SK-N-SH treated with all-trans-retinoic acid at 6 μM for 48 hours (cell line): ENCODE measurements at regions not wholly inside any gene's neighbourhood (a gene's known extent, or its start where the extent isn't known, plus 50 kb on each side); places are given as distances from the start of the nearest gene placed in this dataset.

ENCODE experiments used
- BACH2 ChIP-seq: fragments of 250-450 bp; sonication (Bioruptor Pico); IDR thresholded peaks from 2 replicates; pipeline ENCODE4 v1.9.0; 2021; ENCODE audit warnings: mild to moderate bottlenecking, borderline replicate concordance
- PATZ1 ChIP-seq: fragments of 250-450 bp; sonication (Bioruptor Pico); IDR thresholded peaks from 2 replicates; pipeline ENCODE4 v1.8.0; 2020; ENCODE audit warnings: mild to moderate bottlenecking, moderate library complexity, borderline replicate concordance
- TCF4 ChIP-seq: fragments of 250-450 bp; sonication (Bioruptor Pico); IDR thresholded peaks from 2 replicates; pipeline ENCODE4 v1.8.0; 2021; ENCODE audit warnings: mild to moderate bottlenecking, moderate library complexity, borderline replicate concordance
- TF ChIP-seq, protein P1 (sequence below): fragments of 250-450 bp; sonication (Bioruptor Pico); IDR thresholded peaks from 2 replicates; pipeline ENCODE4 v1.5.0; 2020; ENCODE audit warnings: mild to moderate bottlenecking, moderate library complexity

- TF ChIP-seq TCF4: no peak
- no peak for TF ChIP-seq BACH2 (CRISPR knock-in tag)
- TF ChIP-seq, protein P1, sequence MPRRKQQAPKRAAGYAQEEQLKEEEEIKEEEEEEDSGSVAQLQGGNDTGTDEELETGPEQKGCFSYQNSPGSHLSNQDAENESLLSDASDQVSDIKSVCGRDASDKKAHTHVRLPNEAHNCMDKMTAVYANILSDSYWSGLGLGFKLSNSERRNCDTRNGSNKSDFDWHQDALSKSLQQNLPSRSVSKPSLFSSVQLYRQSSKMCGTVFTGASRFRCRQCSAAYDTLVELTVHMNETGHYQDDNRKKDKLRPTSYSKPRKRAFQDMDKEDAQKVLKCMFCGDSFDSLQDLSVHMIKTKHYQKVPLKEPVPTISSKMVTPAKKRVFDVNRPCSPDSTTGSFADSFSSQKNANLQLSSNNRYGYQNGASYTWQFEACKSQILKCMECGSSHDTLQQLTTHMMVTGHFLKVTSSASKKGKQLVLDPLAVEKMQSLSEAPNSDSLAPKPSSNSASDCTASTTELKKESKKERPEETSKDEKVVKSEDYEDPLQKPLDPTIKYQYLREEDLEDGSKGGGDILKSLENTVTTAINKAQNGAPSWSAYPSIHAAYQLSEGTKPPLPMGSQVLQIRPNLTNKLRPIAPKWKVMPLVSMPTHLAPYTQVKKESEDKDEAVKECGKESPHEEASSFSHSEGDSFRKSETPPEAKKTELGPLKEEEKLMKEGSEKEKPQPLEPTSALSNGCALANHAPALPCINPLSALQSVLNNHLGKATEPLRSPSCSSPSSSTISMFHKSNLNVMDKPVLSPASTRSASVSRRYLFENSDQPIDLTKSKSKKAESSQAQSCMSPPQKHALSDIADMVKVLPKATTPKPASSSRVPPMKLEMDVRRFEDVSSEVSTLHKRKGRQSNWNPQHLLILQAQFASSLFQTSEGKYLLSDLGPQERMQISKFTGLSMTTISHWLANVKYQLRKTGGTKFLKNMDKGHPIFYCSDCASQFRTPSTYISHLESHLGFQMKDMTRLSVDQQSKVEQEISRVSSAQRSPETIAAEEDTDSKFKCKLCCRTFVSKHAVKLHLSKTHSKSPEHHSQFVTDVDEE (CRISPR knock-in tag): no peak
- no peak for TF ChIP-seq PATZ1 (CRISPR knock-in tag)
Measured at GRCh38 chr6:88517737-88518136, 351.6 kb upstream of the CNR1 start.
